Keratinocyte (primary cell): ENCODE measurements at regions not wholly inside any gene's neighbourhood (a gene's known extent, or its start where the extent isn't known, plus 50 kb on each side); places are given as distances from the start of the nearest gene placed in this dataset.

Experiments
- EZH2 ChIP-seq: IDR thresholded peaks from one replicate; pipeline ENCODE4 v1.6.1; 2012; ENCODE audit warnings: inconsistent platforms, mild to moderate bottlenecking, low read length, moderate library complexity
- TF ChIP-seq, protein P1 (sequence below), 3 experiments: IDR thresholded peaks in 1 of 3; conservative IDR thresholded peaks in 1 of 3; optimal IDR thresholded peaks in 1 of 3; 2 replicates in 2 of 3; 3 replicates in 1 of 3; pipeline versions ENCODE3 to v1.5.1; 2011; ENCODE audit warnings: low read length in 3 of 3, mild to moderate bottlenecking in 3 of 3, moderate library complexity in 2 of 3, control low read depth in 1 of 3, inconsistent platforms in 1 of 3; ENCODE audit not compliant: insufficient read depth in 2 of 3; ENCODE audit errors: extremely low read depth in 1 of 3

DNA sequence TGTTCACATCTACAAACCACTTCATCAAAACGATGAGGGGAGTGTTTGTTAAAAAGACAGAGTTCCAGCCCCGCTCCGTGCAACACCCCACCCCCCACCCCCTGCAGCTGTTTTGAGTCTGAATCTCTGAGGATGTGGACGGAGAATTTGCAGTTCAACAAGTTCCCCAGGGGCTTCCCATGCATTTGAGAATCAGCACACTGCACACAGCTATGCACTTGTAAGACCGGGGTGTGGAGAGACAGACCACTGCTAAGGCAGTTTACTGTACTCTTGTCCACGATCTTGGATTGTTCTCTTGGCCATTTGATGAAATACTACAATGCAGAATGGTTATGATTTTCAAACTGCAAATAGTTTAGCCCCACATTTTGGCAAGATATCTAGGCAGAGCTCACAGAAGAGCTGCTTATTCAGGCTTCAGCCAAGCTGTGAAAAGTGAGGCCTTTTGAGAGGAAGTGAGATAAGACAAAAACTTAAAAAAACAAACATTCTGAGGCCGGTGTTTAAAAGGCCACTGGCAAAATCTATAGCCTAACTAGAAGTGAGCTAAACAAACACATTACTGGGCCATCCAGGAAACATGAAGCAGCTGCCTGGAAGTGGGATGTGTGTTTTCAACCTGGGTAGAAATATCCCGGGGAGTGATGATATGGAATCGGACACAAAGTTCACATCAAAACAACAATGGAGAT, 308.2 kb upstream of the ADAMTS9 start:
- TF ChIP-seq, protein P1, sequence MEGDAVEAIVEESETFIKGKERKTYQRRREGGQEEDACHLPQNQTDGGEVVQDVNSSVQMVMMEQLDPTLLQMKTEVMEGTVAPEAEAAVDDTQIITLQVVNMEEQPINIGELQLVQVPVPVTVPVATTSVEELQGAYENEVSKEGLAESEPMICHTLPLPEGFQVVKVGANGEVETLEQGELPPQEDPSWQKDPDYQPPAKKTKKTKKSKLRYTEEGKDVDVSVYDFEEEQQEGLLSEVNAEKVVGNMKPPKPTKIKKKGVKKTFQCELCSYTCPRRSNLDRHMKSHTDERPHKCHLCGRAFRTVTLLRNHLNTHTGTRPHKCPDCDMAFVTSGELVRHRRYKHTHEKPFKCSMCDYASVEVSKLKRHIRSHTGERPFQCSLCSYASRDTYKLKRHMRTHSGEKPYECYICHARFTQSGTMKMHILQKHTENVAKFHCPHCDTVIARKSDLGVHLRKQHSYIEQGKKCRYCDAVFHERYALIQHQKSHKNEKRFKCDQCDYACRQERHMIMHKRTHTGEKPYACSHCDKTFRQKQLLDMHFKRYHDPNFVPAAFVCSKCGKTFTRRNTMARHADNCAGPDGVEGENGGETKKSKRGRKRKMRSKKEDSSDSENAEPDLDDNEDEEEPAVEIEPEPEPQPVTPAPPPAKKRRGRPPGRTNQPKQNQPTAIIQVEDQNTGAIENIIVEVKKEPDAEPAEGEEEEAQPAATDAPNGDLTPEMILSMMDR (optimal IDR thresholded peaks at IDR 0.05 in 1 of 3, IDR thresholded peaks at IDR 0.05 in 1 of 3, conservative IDR thresholded peaks at IDR 0.05 in 1 of 3; ENCODE audit: extremely low read depth in 1 of 3, insufficient read depth in 2 of 3, low read length in 3 of 3) = no peak
- no peak for TF ChIP-seq EZH2
